ENCODE measurements at regions not wholly inside any gene's neighbourhood (a gene's known extent, or its start where the extent isn't known, plus 50 kb on each side); places are given as distances from the start of the nearest gene placed in this dataset.

- no peak for TF ChIP-seq CTCF (IDR thresholded peaks at IDR 0.05; ENCODE audit: low read depth, low read length, missing input control)
- TF ChIP-seq, protein P1, sequence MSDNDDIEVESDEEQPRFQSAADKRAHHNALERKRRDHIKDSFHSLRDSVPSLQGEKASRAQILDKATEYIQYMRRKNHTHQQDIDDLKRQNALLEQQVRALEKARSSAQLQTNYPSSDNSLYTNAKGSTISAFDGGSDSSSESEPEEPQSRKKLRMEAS (IDR thresholded peaks at IDR 0.05), result no peak
- TF ChIP-seq REST (IDR thresholded peaks at IDR 0.05), result no peak
- no peak for TF ChIP-seq SP1 (IDR thresholded peaks at IDR 0.05)
- TF ChIP-seq GABPA (IDR thresholded peaks at IDR 0.05 in 1 of 2, conservative IDR thresholded peaks at IDR 0.05 in 1 of 2), result no peak
- TF ChIP-seq RAD21 (IDR thresholded peaks at IDR 0.05), result no peak
- no peak for TF ChIP-seq YY1 (IDR thresholded peaks at IDR 0.05)
- TF ChIP-seq, protein P2, sequence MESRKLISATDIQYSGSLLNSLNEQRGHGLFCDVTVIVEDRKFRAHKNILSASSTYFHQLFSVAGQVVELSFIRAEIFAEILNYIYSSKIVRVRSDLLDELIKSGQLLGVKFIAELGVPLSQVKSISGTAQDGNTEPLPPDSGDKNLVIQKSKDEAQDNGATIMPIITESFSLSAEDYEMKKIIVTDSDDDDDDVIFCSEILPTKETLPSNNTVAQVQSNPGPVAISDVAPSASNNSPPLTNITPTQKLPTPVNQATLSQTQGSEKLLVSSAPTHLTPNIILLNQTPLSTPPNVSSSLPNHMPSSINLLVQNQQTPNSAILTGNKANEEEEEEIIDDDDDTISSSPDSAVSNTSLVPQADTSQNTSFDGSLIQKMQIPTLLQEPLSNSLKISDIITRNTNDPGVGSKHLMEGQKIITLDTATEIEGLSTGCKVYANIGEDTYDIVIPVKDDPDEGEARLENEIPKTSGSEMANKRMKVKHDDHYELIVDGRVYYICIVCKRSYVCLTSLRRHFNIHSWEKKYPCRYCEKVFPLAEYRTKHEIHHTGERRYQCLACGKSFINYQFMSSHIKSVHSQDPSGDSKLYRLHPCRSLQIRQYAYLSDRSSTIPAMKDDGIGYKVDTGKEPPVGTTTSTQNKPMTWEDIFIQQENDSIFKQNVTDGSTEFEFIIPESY (IDR thresholded peaks at IDR 0.05), result no peak
- TF ChIP-seq FOXA2 (IDR thresholded peaks at IDR 0.05), result no peak
- TF ChIP-seq HNF4G (IDR thresholded peaks at IDR 0.05), result no peak
Measured at GRCh38 chr14:22448905-22449599, 140.0 kb downstream of the DAD1 start.

All from liver (tissue), 3 donors.